ENCODE measurements at regions not wholly inside any gene's neighbourhood (a gene's known extent, or its start where the extent isn't known, plus 50 kb on each side); places are given as distances from the start of the nearest gene placed in this dataset.

DNA sequence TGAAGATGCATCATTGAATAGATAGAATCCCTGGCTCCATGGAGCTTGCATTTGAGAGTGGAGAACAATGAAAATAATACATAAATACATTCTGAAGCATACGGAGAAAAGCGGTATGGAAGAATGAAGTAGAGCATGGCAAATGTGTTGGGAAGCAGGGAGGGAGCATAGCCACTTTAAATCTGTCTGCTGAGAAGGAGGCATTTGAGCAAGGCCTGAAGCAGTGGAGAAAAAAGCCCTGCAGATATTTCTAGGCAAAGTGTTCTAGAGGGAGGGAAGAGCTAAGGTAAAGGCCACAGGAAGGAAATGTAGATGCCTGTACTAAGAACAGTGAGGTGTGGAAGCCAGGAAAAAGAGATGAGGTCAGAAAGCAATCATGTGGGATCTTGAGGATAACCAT is 484.8 kb downstream of the CNTN3 start:
- no peak for DNase-seq (ENCODE audit: low spot score in 2 of 2)
- H3K4me1 ChIP-seq, result no peaks in the 10 kb centered on the region
- no peak overlapping the region for H3K4me3 ChIP-seq
- peaks cover 0 to 9% (median 0%) of the 10 kb centered on the region in 4 donors for H3K9me3 ChIP-seq
- WGBS, 2 donors, result 87 to 92% methylated on average over 2 of the region's 2 CpGs
- no peaks in the 10 kb centered on the region for H3K27me3 ChIP-seq
- no peaks in the 10 kb centered on the region for H3K36me3 ChIP-seq
- H3K27ac ChIP-seq, result no peak overlapping the region
- no peak for TF ChIP-seq EP300 (IDR thresholded peaks at IDR 0.05)
- TF ChIP-seq POLR2A (IDR thresholded peaks at IDR 0.05), result no peak
- TF ChIP-seq, protein P1, sequence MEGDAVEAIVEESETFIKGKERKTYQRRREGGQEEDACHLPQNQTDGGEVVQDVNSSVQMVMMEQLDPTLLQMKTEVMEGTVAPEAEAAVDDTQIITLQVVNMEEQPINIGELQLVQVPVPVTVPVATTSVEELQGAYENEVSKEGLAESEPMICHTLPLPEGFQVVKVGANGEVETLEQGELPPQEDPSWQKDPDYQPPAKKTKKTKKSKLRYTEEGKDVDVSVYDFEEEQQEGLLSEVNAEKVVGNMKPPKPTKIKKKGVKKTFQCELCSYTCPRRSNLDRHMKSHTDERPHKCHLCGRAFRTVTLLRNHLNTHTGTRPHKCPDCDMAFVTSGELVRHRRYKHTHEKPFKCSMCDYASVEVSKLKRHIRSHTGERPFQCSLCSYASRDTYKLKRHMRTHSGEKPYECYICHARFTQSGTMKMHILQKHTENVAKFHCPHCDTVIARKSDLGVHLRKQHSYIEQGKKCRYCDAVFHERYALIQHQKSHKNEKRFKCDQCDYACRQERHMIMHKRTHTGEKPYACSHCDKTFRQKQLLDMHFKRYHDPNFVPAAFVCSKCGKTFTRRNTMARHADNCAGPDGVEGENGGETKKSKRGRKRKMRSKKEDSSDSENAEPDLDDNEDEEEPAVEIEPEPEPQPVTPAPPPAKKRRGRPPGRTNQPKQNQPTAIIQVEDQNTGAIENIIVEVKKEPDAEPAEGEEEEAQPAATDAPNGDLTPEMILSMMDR (IDR thresholded peaks at IDR 0.05), result no peak

DNA sequence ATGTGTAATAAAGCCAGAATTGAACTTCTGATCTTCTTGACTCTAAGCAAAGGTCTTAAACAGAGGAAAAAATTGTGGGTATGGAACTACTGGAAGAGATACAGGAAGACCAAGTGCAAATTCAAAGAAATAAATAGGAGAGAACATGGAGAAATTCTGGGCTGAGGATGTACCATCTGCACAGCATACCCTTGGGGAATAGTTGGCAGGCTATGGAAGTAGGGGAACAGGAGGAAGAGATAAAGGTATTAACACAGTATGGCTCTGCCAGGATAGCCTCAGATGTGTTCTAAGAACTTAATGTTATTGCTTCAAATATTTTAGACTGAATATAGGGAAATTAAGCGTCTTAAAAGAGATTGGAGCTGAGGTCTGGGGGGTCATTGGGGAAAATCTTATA is 485.4 kb downstream of the CNTN3 start:
- Histone ChIP-seq H3K36me3 (no peaks in the 10 kb centered on the region), H3K9me3 (peaks cover 0 to 9% (median 0%) of the 10 kb centered on the region in 4 donors), H3K27ac (no peak overlapping the region), H3K4me1 (no peaks in the 10 kb centered on the region), H3K4me3 (no peak overlapping the region), H3K27me3 (no peaks in the 10 kb centered on the region)
- no peak for TF ChIP-seq EP300 (IDR thresholded peaks at IDR 0.05)
- TF ChIP-seq POLR2A (IDR thresholded peaks at IDR 0.05), result no peak
- TF ChIP-seq, protein P1 (IDR thresholded peaks at IDR 0.05), result no peak
- 86 to 95% methylated on average over 1 of the region's 1 CpG for WGBS, 2 donors
- DNase-seq (ENCODE audit: low spot score in 2 of 2), result no peak

DNA sequence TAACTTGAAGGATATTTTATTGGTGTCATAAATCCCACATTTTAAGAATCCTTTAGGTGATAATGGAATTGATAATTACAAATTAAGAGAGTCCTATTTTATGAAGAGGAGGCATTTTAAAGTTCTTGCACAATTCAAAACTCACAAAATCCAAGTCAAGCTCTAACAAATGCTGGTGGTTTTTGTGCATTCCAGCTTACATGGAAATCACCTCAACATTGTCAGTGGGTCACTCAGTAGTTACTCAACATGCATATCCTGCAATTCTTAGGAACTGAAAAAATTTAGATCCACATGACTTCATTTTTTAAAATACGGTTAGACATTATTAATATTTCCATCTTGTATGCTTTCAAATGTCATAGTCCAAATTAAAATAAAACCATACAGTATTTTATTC is 487.2 kb downstream of the CNTN3 start:
- H3K27me3 ChIP-seq, result no peaks in the 10 kb centered on the region
- peaks cover 0 to 9% (median 0%) of the 10 kb centered on the region in 4 donors for H3K9me3 ChIP-seq
- no peaks in the 10 kb centered on the region for H3K36me3 ChIP-seq
- TF ChIP-seq, protein P1 (IDR thresholded peaks at IDR 0.05), result no peak
- no peak for TF ChIP-seq EP300 (IDR thresholded peaks at IDR 0.05)
- H3K4me1 ChIP-seq, result no peaks in the 10 kb centered on the region
- 96 to 98% methylated on average over 1 of the region's 1 CpG for WGBS, 2 donors
- no peak overlapping the region for H3K4me3 ChIP-seq
- no peak for DNase-seq (ENCODE audit: low spot score in 2 of 2)
- H3K27ac ChIP-seq, result no peak overlapping the region

DNA sequence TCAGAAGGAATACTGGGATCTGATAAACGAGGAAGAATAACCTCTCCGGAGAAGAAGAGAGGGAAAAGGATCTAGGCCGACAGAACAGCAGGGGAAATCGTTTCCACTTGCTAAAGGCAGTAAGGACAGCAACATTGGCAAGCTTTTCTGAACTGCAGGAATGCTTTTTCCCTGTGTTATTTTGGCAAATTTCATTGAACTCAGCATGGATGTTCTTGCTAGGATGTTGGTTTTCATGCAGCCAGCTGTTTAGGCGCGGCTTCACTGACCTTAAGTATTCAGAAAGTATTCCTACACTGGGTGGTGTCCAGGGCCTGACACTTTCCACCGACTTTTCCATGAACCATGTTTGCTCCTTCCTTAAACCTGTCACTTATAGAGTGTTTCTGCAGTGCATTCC is 489.7 kb downstream of the CNTN3 start:
- DNase-seq (ENCODE audit: low spot score in 2 of 2), result no peak
- Histone ChIP-seq H3K27ac (no peak overlapping the region), H3K36me3 (no peaks in the 10 kb centered on the region), H3K4me1 (no peaks in the 10 kb centered on the region), H3K4me3 (no peak overlapping the region), H3K27me3 (no peaks in the 10 kb centered on the region), H3K9me3 (no peaks in the 10 kb centered on the region)
- WGBS, 2 donors, result 68 to 69% methylated on average over 7 of the region's 7 CpGs
- TF ChIP-seq, protein P1 (IDR thresholded peaks at IDR 0.05), result no peak
- no peak for TF ChIP-seq POLR2A (IDR thresholded peaks at IDR 0.05)
- TF ChIP-seq EP300 (IDR thresholded peaks at IDR 0.05), result no peak

DNA sequence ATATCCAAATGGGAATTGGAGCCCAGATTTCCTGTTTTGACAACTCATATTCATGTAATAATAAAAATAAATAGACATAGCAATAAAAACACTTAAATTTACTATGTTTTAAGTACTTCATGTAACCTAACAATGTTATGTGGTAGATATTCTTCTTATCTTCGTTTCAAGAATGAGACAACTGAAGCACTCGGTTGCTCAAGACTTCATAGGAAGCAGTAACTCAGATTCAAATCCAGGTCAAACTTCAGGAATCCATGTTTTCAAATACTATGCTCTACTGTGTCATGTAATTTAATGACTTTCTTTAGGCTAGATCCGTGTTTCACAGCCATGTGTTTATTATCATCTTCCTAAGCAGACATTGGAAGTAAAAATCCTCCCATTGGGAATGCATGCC is 492.2 kb downstream of the CNTN3 start:
- WGBS, 2 donors, result 67 to 68% methylated on average over 3 of the region's 3 CpGs
- H3K36me3 ChIP-seq, result no peaks in the 10 kb centered on the region
- no peak overlapping the region for H3K4me3 ChIP-seq
- DNase-seq (ENCODE audit: low spot score in 2 of 2), result no peak
- H3K27ac ChIP-seq, result no peak overlapping the region
- H3K9me3 ChIP-seq, result no peaks in the 10 kb centered on the region
- H3K4me1 ChIP-seq, result no peaks in the 10 kb centered on the region
- H3K27me3 ChIP-seq, result no peaks in the 10 kb centered on the region
- no peak for TF ChIP-seq EP300 (IDR thresholded peaks at IDR 0.05)
- TF ChIP-seq, protein P1 (IDR thresholded peaks at IDR 0.05), result no peak
- no peak for TF ChIP-seq POLR2A (IDR thresholded peaks at IDR 0.05)

Data from tibial nerve (tissue), 4 donors.